ENCODE measurements at regions not wholly inside any gene's neighbourhood (a gene's known extent, or its start where the extent isn't known, plus 50 kb on each side); places are given as distances from the start of the nearest gene placed in this dataset.

- H4K20me1 ChIP-seq (replicated peaks; ENCODE audit: insufficient read depth) = no peaks in the 10 kb centered on the region
- H3K4me2 ChIP-seq = no peak overlapping the region
- H3K27ac ChIP-seq (ENCODE audit: low read depth) = no peak overlapping the region
- Mint-ChIP-seq H3K27me3 (ENCODE audit: insufficient read depth, low read depth, poor library complexity) (peaks cover 5% of the 10 kb centered on the region), H3K9me3 (peaks cover 10% of the 10 kb centered on the region), H3K36me3 (ENCODE audit: low read depth) (peaks cover 28% of the 10 kb centered on the region), H3K27ac (peak overlapping the region; percentile 94), H3K4me3 (no peak overlapping the region), H3K4me1 (peaks cover 25% of the 10 kb centered on the region)
- no peaks in the 10 kb centered on the region for H3K27me3 ChIP-seq (ENCODE audit: insufficient read depth)
- TF ChIP-seq POLR2AphosphoS5 (IDR thresholded peaks at IDR 0.05; ENCODE audit: low read depth) (no peak), CREB1 (CRISPR knock-in tag; IDR thresholded peaks at IDR 0.05; ENCODE audit: low read depth) (no peak), JUNB (IDR thresholded peaks at IDR 0.05; ENCODE audit: unreplicated experiment) (no peak), REST (IDR thresholded peaks at IDR 0.05; ENCODE audit: unreplicated experiment) (no peak), EZH2 (IDR thresholded peaks at IDR 0.05; ENCODE audit: low read depth, unreplicated experiment) (no peak), ETS1 (IDR thresholded peaks at IDR 0.05) (no peak), EZH2phosphoT487 (IDR thresholded peaks at IDR 0.05; ENCODE audit: unreplicated experiment) (no peak), ZNF331 (CRISPR knock-in tag; IDR thresholded peaks at IDR 0.05; ENCODE audit: low read depth) (no peak), STAT1 (IDR thresholded peaks at IDR 0.05; ENCODE audit: unreplicated experiment) (no peak), ZNF462 (CRISPR knock-in tag; IDR thresholded peaks at IDR 0.05) (no peak), NANOG (IDR thresholded peaks at IDR 0.05; ENCODE audit: borderline replicate concordance) (no peak), CTCF (conservative IDR thresholded peaks at IDR 0.05; ENCODE audit: low read depth in 2 of 2) (no peak), ZNF114 (CRISPR knock-in tag; IDR thresholded peaks at IDR 0.05) (no peak)
- no peaks in the 10 kb centered on the region for H3K4me1 ChIP-seq (ENCODE audit: insufficient read depth)
- H3K4me3 ChIP-seq = no peak overlapping the region
- no peak overlapping the region for H2AFZ ChIP-seq
- ATAC-seq = peak; percentile 79
- DNase-seq (ENCODE audit: low spot score) = peak; percentile 17
- H3K9me2 ChIP-seq (ENCODE audit: insufficient read depth) = no peaks in the 10 kb centered on the region
- no peaks in the 10 kb centered on the region for H3K36me3 ChIP-seq (ENCODE audit: insufficient read depth)
- no peaks in the 10 kb centered on the region for H3F3A ChIP-seq (replicated peaks; ENCODE audit: low read depth)
- H3K79me2 ChIP-seq (replicated peaks; ENCODE audit: insufficient read depth) = no peaks in the 10 kb centered on the region
These were observed 160.2 kb upstream of the ZC4H2 start for GRCh38 chrX:65136424-65136823.
